Spleen (tissue), 7 donors: ENCODE measurements at regions not wholly inside any gene's neighbourhood (a gene's known extent, or its start where the extent isn't known, plus 50 kb on each side); places are given as distances from the start of the nearest gene placed in this dataset.

ENCODE experiments used
- CTCF ChIP-seq, 11 experiments: fragments of 200-600 bp in 7 of 11; fragments of 450-650 bp in 4 of 11; sonication (generic) in 4 of 11; IDR thresholded peaks in 8 of 11; conservative IDR thresholded peaks in 3 of 11; 1 replicate in 7 of 11; 2 replicates in 4 of 11; pipeline versions ENCODE4 v1.4.0 to v1.8.0; 2016 to 2021; ENCODE audit warnings: antibody characterized with exemption in 11 of 11, inconsistent platforms in 4 of 11, mild to moderate bottlenecking in 1 of 11
- POLR2A ChIP-seq, 3 donors: fragments of 450-650 bp; IDR thresholded peaks; one replicate each; pipeline ENCODE4 v1.5.1; 2017; ENCODE audit warnings: antibody characterized with exemption in 3 of 3, mild to moderate bottlenecking in 1 of 3
- POLR2AphosphoS5 ChIP-seq, 3 donors: sonication (generic); formaldehyde crosslinking; IDR thresholded peaks; one replicate each; pipeline ENCODE4 v1.5.1; 2017; ENCODE audit warnings: antibody characterized with exemption in 3 of 3
- donor health status: DM: no; HTN: no; CAD: no; lungs with moderate emphysema.
- donor health status: DM: no; HTN: no; CAD: no.
- donor health status: DM: no; HTN: no; CAD: no.

DNA sequence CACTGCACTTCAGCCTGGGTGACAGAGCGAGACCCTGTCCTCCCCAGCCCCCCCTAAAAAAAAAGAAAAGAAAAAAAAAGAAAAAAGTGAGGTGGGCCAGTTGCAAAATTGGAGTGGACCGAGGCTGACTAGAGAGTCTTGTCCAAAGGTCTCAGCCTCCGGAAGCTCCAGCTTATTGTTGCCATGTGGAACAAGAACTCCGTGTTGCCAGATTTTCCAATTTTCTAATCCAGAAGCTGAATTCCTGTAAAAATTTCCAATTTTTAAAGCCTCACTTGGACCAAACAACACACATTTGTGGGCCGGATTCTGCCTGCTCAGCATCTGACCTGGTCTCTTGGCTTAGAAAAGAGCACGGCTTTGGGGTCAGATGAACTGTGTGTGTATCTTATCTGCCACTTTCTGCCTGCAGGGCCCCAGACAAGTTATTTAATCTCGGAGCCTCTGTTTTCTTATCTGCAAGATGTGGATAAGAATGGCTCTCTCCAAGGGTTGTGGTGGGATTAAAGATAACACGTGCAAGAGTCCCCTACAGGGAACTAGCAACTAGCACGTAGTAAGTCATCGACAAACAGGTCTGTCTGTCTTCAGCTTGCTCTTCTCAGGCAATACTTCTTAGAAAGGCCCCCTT, 73.7 kb upstream of the TLE3 start:
- TF ChIP-seq CTCF (IDR thresholded peaks at IDR 0.05 in 8 of 11, conservative IDR thresholded peaks at IDR 0.05 in 3 of 11) (no peak), POLR2A (IDR thresholded peaks at IDR 0.05) (no peak), POLR2AphosphoS5 (IDR thresholded peaks at IDR 0.05) (no peak)
